ENCODE measurements at regions not wholly inside any gene's neighbourhood (a gene's known extent, or its start where the extent isn't known, plus 50 kb on each side); places are given as distances from the start of the nearest gene placed in this dataset.

- no peak for FAIRE-seq
- Histone ChIP-seq H3K4me2 (ENCODE audit: control insufficient read depth, extremely low read depth, insufficient read depth, low read depth, low read length) (no peak overlapping the region), H3K4me3 (ENCODE audit: control insufficient read depth in 2 of 3, extremely low read depth in 1 of 3, insufficient read depth in 2 of 3, low read depth in 1 of 3, low read length in 3 of 3) (no peak overlapping the region)
Observed at GRCh38 chr17:68175905-68176304, 71.9 kb upstream of the AMZ2 start.

GRCh38 chr17:68176718-68177117, 71.1 kb upstream of the AMZ2 start:
- Histone ChIP-seq H3K4me1 (ENCODE audit: control insufficient read depth, extremely low read depth, insufficient read depth, low read length) (no peaks in the 10 kb centered on the region), H4K20me1 (ENCODE audit: control insufficient read depth, extremely low read depth, insufficient read depth, low read length) (no peaks in the 10 kb centered on the region), H3K9ac (ENCODE audit: control insufficient read depth, extremely low read depth, insufficient read depth, low read length) (no peak overlapping the region), H3K9me3 (ENCODE audit: control insufficient read depth, low read depth, low read length) (no peaks in the 10 kb centered on the region), H3K27ac (ENCODE audit: control insufficient read depth, insufficient read depth, low read length) (no peak overlapping the region), H2AFZ (ENCODE audit: control insufficient read depth, low read length) (no peak overlapping the region), H3K9me1 (ENCODE audit: control insufficient read depth, extremely low read depth, insufficient read depth, low read length) (peaks cover 2% of the 10 kb centered on the region), H3K27me3 (ENCODE audit: control insufficient read depth, extremely low read depth, insufficient read depth, low read length) (no peaks in the 10 kb centered on the region), H3K4me3 (ENCODE audit: control insufficient read depth in 2 of 3, extremely low read depth in 1 of 3, insufficient read depth in 2 of 3, low read depth in 1 of 3, low read length in 3 of 3) (no peak overlapping the region), H3K36me3 (ENCODE audit: control insufficient read depth in 2 of 2, extremely low read depth in 1 of 2, insufficient read depth in 2 of 2, low read length in 2 of 2) (no peaks in the 10 kb centered on the region), H3K4me2 (ENCODE audit: control insufficient read depth, extremely low read depth, insufficient read depth, low read depth, low read length) (no peak overlapping the region), H3K79me2 (ENCODE audit: control insufficient read depth, insufficient read depth, low read length) (no peaks in the 10 kb centered on the region)
- DNase-seq (ENCODE audit: low read depth, low spot score) (no peak), FAIRE-seq (no peak)
- TF ChIP-seq EZH2 (IDR thresholded peaks at IDR 0.05; ENCODE audit: low read length): no peak
- TF ChIP-seq, protein P1, sequence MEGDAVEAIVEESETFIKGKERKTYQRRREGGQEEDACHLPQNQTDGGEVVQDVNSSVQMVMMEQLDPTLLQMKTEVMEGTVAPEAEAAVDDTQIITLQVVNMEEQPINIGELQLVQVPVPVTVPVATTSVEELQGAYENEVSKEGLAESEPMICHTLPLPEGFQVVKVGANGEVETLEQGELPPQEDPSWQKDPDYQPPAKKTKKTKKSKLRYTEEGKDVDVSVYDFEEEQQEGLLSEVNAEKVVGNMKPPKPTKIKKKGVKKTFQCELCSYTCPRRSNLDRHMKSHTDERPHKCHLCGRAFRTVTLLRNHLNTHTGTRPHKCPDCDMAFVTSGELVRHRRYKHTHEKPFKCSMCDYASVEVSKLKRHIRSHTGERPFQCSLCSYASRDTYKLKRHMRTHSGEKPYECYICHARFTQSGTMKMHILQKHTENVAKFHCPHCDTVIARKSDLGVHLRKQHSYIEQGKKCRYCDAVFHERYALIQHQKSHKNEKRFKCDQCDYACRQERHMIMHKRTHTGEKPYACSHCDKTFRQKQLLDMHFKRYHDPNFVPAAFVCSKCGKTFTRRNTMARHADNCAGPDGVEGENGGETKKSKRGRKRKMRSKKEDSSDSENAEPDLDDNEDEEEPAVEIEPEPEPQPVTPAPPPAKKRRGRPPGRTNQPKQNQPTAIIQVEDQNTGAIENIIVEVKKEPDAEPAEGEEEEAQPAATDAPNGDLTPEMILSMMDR (optimal IDR thresholded peaks at IDR 0.05 in 1 of 3, IDR thresholded peaks at IDR 0.05 in 1 of 3, conservative IDR thresholded peaks at IDR 0.05 in 1 of 3; ENCODE audit: extremely low read depth in 1 of 3, insufficient read depth in 2 of 3, low read length in 3 of 3): no peak
- dilution Hi-C loops (cut with MboI; ENCODE audit: extremely low pct_ligation_motif_present, low sequenced_read_pairs): no loop called here

More at GRCh38 chr17:68175905-68176304, 71.9 kb upstream of the AMZ2 start:
- Histone ChIP-seq H3K9ac (ENCODE audit: control insufficient read depth, extremely low read depth, insufficient read depth, low read length) (no peak overlapping the region), H3K27ac (ENCODE audit: control insufficient read depth, insufficient read depth, low read length) (no peak overlapping the region), H3K36me3 (ENCODE audit: control insufficient read depth in 2 of 2, extremely low read depth in 1 of 2, insufficient read depth in 2 of 2, low read length in 2 of 2) (no peaks in the 10 kb centered on the region), H3K4me1 (ENCODE audit: control insufficient read depth, extremely low read depth, insufficient read depth, low read length) (no peaks in the 10 kb centered on the region), H4K20me1 (ENCODE audit: control insufficient read depth, extremely low read depth, insufficient read depth, low read length) (no peaks in the 10 kb centered on the region), H3K9me1 (ENCODE audit: control insufficient read depth, extremely low read depth, insufficient read depth, low read length) (peaks cover 2% of the 10 kb centered on the region), H3K79me2 (ENCODE audit: control insufficient read depth, insufficient read depth, low read length) (no peaks in the 10 kb centered on the region), H3K9me3 (ENCODE audit: control insufficient read depth, low read depth, low read length) (no peaks in the 10 kb centered on the region), H2AFZ (ENCODE audit: control insufficient read depth, low read length) (no peak overlapping the region), H3K27me3 (ENCODE audit: control insufficient read depth, extremely low read depth, insufficient read depth, low read length) (no peaks in the 10 kb centered on the region)
- TF ChIP-seq EZH2 (IDR thresholded peaks at IDR 0.05; ENCODE audit: low read length): no peak
- TF ChIP-seq, protein P1 (optimal IDR thresholded peaks at IDR 0.05 in 1 of 3, IDR thresholded peaks at IDR 0.05 in 1 of 3, conservative IDR thresholded peaks at IDR 0.05 in 1 of 3; ENCODE audit: extremely low read depth in 1 of 3, insufficient read depth in 2 of 3, low read length in 3 of 3): no peak
- dilution Hi-C loops (cut with MboI; ENCODE audit: extremely low pct_ligation_motif_present, low sequenced_read_pairs): no loop called here
- DNase-seq (ENCODE audit: low read depth, low spot score): no peak

Measured in keratinocyte (primary cell).